HepG2 (cell line): ENCODE measurements at regions not wholly inside any gene's neighbourhood (a gene's known extent, or its start where the extent isn't known, plus 50 kb on each side); places are given as distances from the start of the nearest gene placed in this dataset.

Experiments used
- ATAC-seq: fragments of 200-7000 bp; cut with Tn5 transposase; 3 replicates; pipeline ENCODE4 v1.9.1; 2020; ENCODE audit warnings: mild to moderate bottlenecking, moderate library complexity
- BruUV-seq: library from RNA; stranded (reverse); fragments of 400-500 nt; replicated peaks from 2 replicates; lab custom pipeline; 2021; lab: Mats Ljungman, UMichigan
- CTCF ChIA-PET: fragments of 300-600 bp; formaldehyde crosslinking; extraction: SDS; loops from one replicate; lab custom pipeline; 2021; ENCODE audit warnings: low total read pairs, inconsistent platforms, low intra/inter-chr PET ratio; lab: Yijun Ruan, JAX
- POLR2A ChIA-PET: fragments of 350-600 bp; sonication (Branson Sonifier 250); formaldehyde crosslinking; loops from one replicate; lab custom pipeline; 2020; ENCODE audit warnings: antibody characterized with exemption, inconsistent platforms; lab: Yijun Ruan, JAX
- DNase-seq: peaks from one replicate; pipeline ENCODE4 v3.0.0-alpha.2; 2015; ENCODE audit warnings: low spot score
- FAIRE-seq: peaks from 3 replicates; lab custom pipeline; 2011; peaks lifted over from hg19 to GRCh38; lab: Jason Lieb, UNC
- H2AFZ ChIP-seq: one replicate; pipeline ENCODE4 v1.6.1; 2011; ENCODE audit warnings: low read length, inconsistent platforms
- H3K27ac ChIP-seq: fragments of 300-600 bp; 3 replicates; pipeline ENCODE4 v1.8.0; 2011; ENCODE audit warnings: mixed run types, mild to moderate bottlenecking, mixed read lengths, low read length, inconsistent platforms; ENCODE audit not compliant: insufficient read depth; ENCODE audit errors: extremely low read length
- H3K27me3 ChIP-seq, 2 experiments: fragments of 200-600 bp in 1 of 2; 2 replicates in 1 of 2; 3 replicates in 1 of 2; pipeline versions ENCODE4 v1.6.0 to v1.8.0; 2011; ENCODE audit warnings: low read length in 2 of 2, mild to moderate bottlenecking in 2 of 2, moderate library complexity in 2 of 2, inconsistent platforms in 1 of 2; ENCODE audit not compliant: insufficient read depth in 2 of 2, control insufficient read depth in 1 of 2
- H3K36me3 ChIP-seq, 2 experiments: fragments of 200-600 bp in 1 of 2; replicated peaks in 1 of 2; 2 replicates in 1 of 2; 3 replicates in 1 of 2; pipeline versions ENCODE4 v1.5.1 to v1.8.0; 2011; ENCODE audit warnings: low read length in 2 of 2, inconsistent platforms in 1 of 2; ENCODE audit not compliant: insufficient read depth in 2 of 2, control insufficient read depth in 1 of 2
- H3K4me1 ChIP-seq: 2 replicates; pipeline ENCODE4 v1.5.1; 2012; ENCODE audit warnings: low read length, inconsistent platforms; ENCODE audit not compliant: insufficient read depth
- H3K4me2 ChIP-seq: 2 replicates; pipeline ENCODE4 v1.6.0; 2011; ENCODE audit warnings: low read depth, low read length, inconsistent platforms
- H3K4me3 ChIP-seq, 3 experiments: fragments of 200-600 bp in 1 of 3; sonication (generic), shearing (Covaris generic) in 1 of 3; replicated peaks in 1 of 3; 2 replicates each; pipeline ENCODE4 v1.5.1; 2011 to 2016; ENCODE audit warnings: low read length in 3 of 3, inconsistent platforms in 2 of 3, low read depth in 2 of 3, mild to moderate bottlenecking in 2 of 3, control low read depth in 1 of 3, mixed read lengths in 1 of 3; ENCODE audit not compliant: insufficient read depth in 1 of 3
- H3K79me2 ChIP-seq: one replicate; pipeline ENCODE4 v1.6.1; 2011; ENCODE audit warnings: low read length, inconsistent platforms; ENCODE audit not compliant: insufficient read depth
- H3K9ac ChIP-seq: 2 replicates; pipeline ENCODE4 v1.6.0; 2011; ENCODE audit warnings: mild to moderate bottlenecking, low read depth, low read length, inconsistent platforms; ENCODE audit not compliant: insufficient read depth
- H3K9me3 ChIP-seq: 2 replicates; pipeline ENCODE4 v1.5.1; 2012; ENCODE audit warnings: mild to moderate bottlenecking, low read length
- H4K20me1 ChIP-seq: 2 replicates; pipeline ENCODE4 v1.6.0; 2011; ENCODE audit warnings: inconsistent platforms, mild to moderate bottlenecking, low read length, moderate library complexity; ENCODE audit not compliant: insufficient read depth
- AHDC1 ChIP-seq: sonication (generic); formaldehyde crosslinking; IDR thresholded peaks from 2 replicates; pipeline ENCODE4 v1.5.1; 2020; ENCODE audit warnings: mild to moderate bottlenecking, missing genetic modification reagents, borderline replicate concordance
- BATF2 ChIP-seq: sonication (generic); formaldehyde crosslinking; IDR thresholded peaks from 2 replicates; pipeline ENCODE4 v1.8.0; 2022; ENCODE audit warnings: mild to moderate bottlenecking, missing genetic modification reagents, moderate library complexity
- MAFG ChIP-seq: sonication (generic); formaldehyde crosslinking; IDR thresholded peaks from 2 replicates; pipeline ENCODE4 v1.5.1; 2020; ENCODE audit warnings: mild to moderate bottlenecking, missing genetic modification reagents
- MLLT10 ChIP-seq: sonication (generic); formaldehyde crosslinking; IDR thresholded peaks from 2 replicates; pipeline ENCODE4 v1.4.0; 2020; ENCODE audit warnings: missing genetic modification reagents
- RBAK ChIP-seq: sonication (generic); formaldehyde crosslinking; IDR thresholded peaks from 2 replicates; pipeline ENCODE4 v1.5.1; 2020; ENCODE audit warnings: mild to moderate bottlenecking, missing genetic modification reagents
- TFDP2 ChIP-seq: sonication (generic); formaldehyde crosslinking; IDR thresholded peaks from 2 replicates; pipeline ENCODE4 v1.4.0; 2020; ENCODE audit warnings: missing genetic modification reagents
- ZBTB42 ChIP-seq: sonication (generic); formaldehyde crosslinking; IDR thresholded peaks from 2 replicates; pipeline ENCODE4 v1.5.0; 2020; ENCODE audit warnings: mild to moderate bottlenecking, missing genetic modification reagents
- ZMYM3 ChIP-seq: sonication (generic); formaldehyde crosslinking; IDR thresholded peaks from 2 replicates; pipeline ENCODE4 v1.5.1; 2020; ENCODE audit warnings: mild to moderate bottlenecking, missing genetic modification reagents
- ZNF619 ChIP-seq: sonication (generic); formaldehyde crosslinking; IDR thresholded peaks from 2 replicates; pipeline ENCODE4 v1.4.0; 2020; ENCODE audit warnings: mild to moderate bottlenecking, missing genetic modification reagents
- ZNF678 ChIP-seq: sonication (generic); formaldehyde crosslinking; IDR thresholded peaks from 2 replicates; pipeline ENCODE4 v1.4.0; 2020; ENCODE audit warnings: mild to moderate bottlenecking, missing genetic modification reagents
- WGBS: methylation state at CpG from one replicate; pipeline ENCODE4 v1.1.6; 2017; ENCODE audit warnings: low lambda C conversion rate; 5-methylcytosine and 5-hydroxymethylcytosine counted together
- in situ Hi-C: cut with HindIII; loops from 2 replicates; pipeline ENCODE4 v1.10.0; 2017; ENCODE audit warnings: low pct_unique_long_range_greater_than_20kb; ENCODE audit not compliant: extremely low pct_ligation_motif_present
- intact Hi-C: fragments of 100-400 bp; cut with micrococcal nuclease; formaldehyde crosslinking; loops from one replicate; pipeline ENCODE4 v1.10.0; 2022; ENCODE audit not compliant: unreplicated experiment

- Histone ChIP-seq H4K20me1 (no peaks in the 10 kb centered on the region), H3K79me2 (no peaks in the 10 kb centered on the region), H3K9me3 (peaks cover 3% of the 10 kb centered on the region; the same call in 1 of the 2 replicates), H3K4me3 (no peak overlapping the region), H3K36me3 (no peaks in the 10 kb centered on the region), H3K27me3 (0 out of 5 replicates have a peak, but pooled peaks cover 0 to 4% of the 10 kb centered on the region in 2 experiments), H2AFZ (no peak overlapping the region), H3K4me2 (no peak overlapping the region), H3K9ac (no peak overlapping the region), H3K4me1 (no peaks in the 10 kb centered on the region), H3K27ac (no peak overlapping the region)
- FAIRE-seq (no peak), DNase-seq (no peak), ATAC-seq (no peak)
- in situ Hi-C loops = no loop called here
- WGBS = 0% methylated on average over 3 of the region's 3 CpGs
- CTCF ChIA-PET = no interaction called here
- POLR2A ChIA-PET = no interaction called here
- intact Hi-C loops = no loop called here
- TF ChIP-seq ZBTB42 (CRISPR knock-in tag) (no peak), AHDC1 (CRISPR knock-in tag) (no peak), MAFG (no peak), BATF2 (CRISPR knock-in tag) (no peak), ZNF619 (CRISPR knock-in tag) (no peak), RBAK (CRISPR knock-in tag) (no peak), ZMYM3 (no peak), ZNF678 (no peak), TFDP2 (CRISPR knock-in tag) (no peak), MLLT10 (CRISPR knock-in tag) (no peak)
- BruUV-seq = no TSS peak
Observed at GRCh38 chr3:182570946-182571594, 222.2 kb upstream of the ATP11B start.
